Small intestine (tissue), 7 donors: ENCODE measurements at regions not wholly inside any gene's neighbourhood (a gene's known extent, or its start where the extent isn't known, plus 50 kb on each side); places are given as distances from the start of the nearest gene placed in this dataset.

ENCODE experiments used
- DNase-seq, 2 donors: peaks; one replicate each; pipeline versions ENCODE4 v3.0.0 to v3.0.0-alpha.2; 2013
- FAIRE-seq: peaks from 2 replicates; lab custom pipeline; 2012; peaks lifted over from hg19 to GRCh38; lab: Jason Lieb, UNC
- H3K27ac ChIP-seq, 3 donors: one replicate each; pipeline ENCODE4 v1.5.1; 2013; ENCODE audit warnings: low read length in 2 of 3, mild to moderate bottlenecking in 2 of 3, control low read depth in 1 of 3, inconsistent platforms in 1 of 3, low read depth in 1 of 3, moderate library complexity in 1 of 3
- H3K27me3 ChIP-seq, 3 donors: one replicate each; pipeline ENCODE4 v1.6.1; 2013; ENCODE audit warnings: low read length in 3 of 3, inconsistent platforms in 1 of 3; ENCODE audit not compliant: control insufficient read depth in 3 of 3, insufficient read depth in 3 of 3
- H3K36me3 ChIP-seq, 3 donors: one replicate each; pipeline ENCODE4 v1.6.1; 2013; ENCODE audit warnings: low read length in 3 of 3, inconsistent platforms in 1 of 3, low read depth in 1 of 3, mild to moderate bottlenecking in 1 of 3, moderate library complexity in 1 of 3; ENCODE audit not compliant: control insufficient read depth in 3 of 3, insufficient read depth in 2 of 3
- H3K4me1 ChIP-seq, 3 donors: one replicate each; pipeline ENCODE4 v1.6.1; 2013; ENCODE audit warnings: low read length in 2 of 3, inconsistent platforms in 1 of 3, low read depth in 1 of 3, mild to moderate bottlenecking in 1 of 3, moderate library complexity in 1 of 3; ENCODE audit not compliant: control insufficient read depth in 3 of 3, insufficient read depth in 2 of 3
- H3K4me3 ChIP-seq, 3 donors: one replicate each; pipeline ENCODE4 v1.5.1; 2013; ENCODE audit warnings: low read length in 3 of 3, control low read depth in 1 of 3, inconsistent platforms in 1 of 3, low read depth in 1 of 3, mild to moderate bottlenecking in 1 of 3, moderate library complexity in 1 of 3
- H3K9me3 ChIP-seq, 2 donors: one replicate each; pipeline ENCODE4 v1.6.1; 2013; ENCODE audit warnings: low read depth in 1 of 2, low read length in 1 of 2; ENCODE audit not compliant: control insufficient read depth in 2 of 2, insufficient read depth in 1 of 2
- WGBS, 3 donors: extraction: QIAGEN DNeasy Blood & Tissue Kit; methylation state at CpG; one replicate each; pipeline ENCODE4 v1.1.7; 2013; 5-methylcytosine and 5-hydroxymethylcytosine counted together
- donor health status: healthy with polysubstance abuse.
- donor health status: control.
- donor health status: control.
- donor health status: Bipolar disorder and iron deficiency.
- donor health status: healthy.

DNA sequence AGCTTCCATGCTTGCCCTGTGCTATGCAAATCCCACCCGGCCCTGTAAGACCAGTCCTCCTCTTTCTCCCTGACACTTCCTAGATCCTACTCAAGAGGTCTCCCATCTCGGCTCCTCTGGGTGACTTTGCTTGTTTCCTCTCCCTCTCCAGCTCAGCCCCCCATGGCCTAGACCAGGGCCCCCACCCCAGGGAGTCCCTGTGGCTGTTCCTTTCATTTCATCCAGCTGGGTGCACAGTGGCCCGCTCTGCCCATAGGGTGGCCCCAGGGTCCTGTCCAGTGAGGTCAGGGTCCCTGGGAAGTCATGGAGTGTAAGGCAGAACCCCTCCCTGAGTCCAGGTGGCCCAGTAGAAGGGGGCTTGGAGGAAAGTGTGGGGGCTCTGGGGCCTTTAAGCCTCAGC lies 52.3 kb upstream of the NKX1-1 start:
- FAIRE-seq, result no peak
- Histone ChIP-seq H3K27ac (no peak overlapping the region), H3K9me3 (no peaks in the 10 kb centered on the region), H3K4me3 (no peak overlapping the region), H3K27me3 (peaks cover 5 to 43% (median 28%) of the 10 kb centered on the region in 3 donors), H3K4me1 (no peaks in the 10 kb centered on the region), H3K36me3 (no peaks in the 10 kb centered on the region)
- no peak for DNase-seq
- WGBS, 3 donors, result 55 to 61% (median 61%) methylated on average over 3 of the region's 3 CpGs
